CD4-positive, alpha-beta T cell treated with Interleukin-10 for 1 hour (primary cell): ENCODE measurements at regions not wholly inside any gene's neighbourhood (a gene's known extent, or its start where the extent isn't known, plus 50 kb on each side); places are given as distances from the start of the nearest gene placed in this dataset.
"Not testable (repeated sequence)": the region's sequence is repeated elsewhere in the genome, so short reads cannot be mapped to it uniquely, and the experiment has no call there.

Experiments
- DNase-seq: peaks from one replicate; pipeline ENCODE4 v3.0.0-alpha.2; 2020

GRCh38 chr10:43922335-43923280 lies 273.9 kb upstream of the ZNF32 start:
- DNase-seq, result no peak

- no peak for DNase-seq
These were observed 273.2 kb upstream of the ZNF32 start for GRCh38 chr10:43921881-43922280.

- no peak for DNase-seq
These were observed 272.8 kb upstream of the ZNF32 start for GRCh38 chr10:43921478-43921877.

- DNase-seq, result not testable (repeated sequence)
These were observed 271.6 kb upstream of the ZNF32 start for GRCh38 chr10:43920236-43920758.

GRCh38 chr10:43913676-43914235 lies 265.1 kb upstream of the ZNF32 start:
- no peak for DNase-seq

GRCh38 chr10:43912469-43912868 lies 263.8 kb upstream of the ZNF32 start:
- DNase-seq, result no peak

- DNase-seq, result no peak
These were observed 257.8 kb upstream of the ZNF32 start for GRCh38 chr10:43906490-43906889.

GRCh38 chr10:43905512-43906236 lies 257.0 kb upstream of the ZNF32 start:
- no peak for DNase-seq

- no peak for DNase-seq
These were observed 256.2 kb upstream of the ZNF32 start for GRCh38 chr10:43904844-43905243.

GRCh38 chr10:43904301-43904700 lies 255.6 kb upstream of the ZNF32 start:
- no peak for DNase-seq

GRCh38 chr10:43903451-43903850 lies 254.8 kb upstream of the ZNF32 start:
- no peak for DNase-seq

GRCh38 chr10:43902842-43903241 lies 254.2 kb upstream of the ZNF32 start:
- DNase-seq, result no peak

GRCh38 chr10:43901744-43902504 lies 253.2 kb upstream of the ZNF32 start:
- no peak for DNase-seq

- no peak for DNase-seq
These were observed 252.6 kb upstream of the ZNF32 start for GRCh38 chr10:43901302-43901701.

- DNase-seq, result no peak
These were observed 251.9 kb upstream of the ZNF32 start for GRCh38 chr10:43900571-43900970.

GRCh38 chr10:43899224-43899959 lies 250.7 kb upstream of the ZNF32 start:
- DNase-seq, result no peak

- no peak for DNase-seq
These were observed 249.9 kb upstream of the ZNF32 start for GRCh38 chr10:43898592-43898991.

GRCh38 chr10:43897765-43898419 lies 249.2 kb upstream of the ZNF32 start:
- DNase-seq, result no peak

GRCh38 chr10:43892062-43892770 lies 243.5 kb upstream of the ZNF32 start:
- no peak for DNase-seq

- DNase-seq, result no peak
These were observed 242.6 kb upstream of the ZNF32 start for GRCh38 chr10:43891241-43891640.

GRCh38 chr10:43890124-43890523 lies 241.4 kb upstream of the ZNF32 start:
- DNase-seq, result no peak
